K562 (cell line): ENCODE measurements at regions not wholly inside any gene's neighbourhood (a gene's known extent, or its start where the extent isn't known, plus 50 kb on each side); places are given as distances from the start of the nearest gene placed in this dataset.

Source experiments
- ATAC-seq: fragments of 200-7000 bp; cut with Tn5 transposase; 3 replicates; pipeline ENCODE4 v1.9.1; 2020; ENCODE audit warnings: moderate library complexity
- BruUV-seq: library from RNA; stranded (reverse); fragments of 400-500 nt; replicated peaks from 2 replicates; lab custom pipeline; 2021; lab: Mats Ljungman, UMichigan
- CTCF ChIA-PET: fragments of 300-600 bp; formaldehyde crosslinking; extraction: SDS; loops from one replicate; lab custom pipeline; 2021; ENCODE audit warnings: low intra/inter-chr PET ratio; lab: Yijun Ruan, JAX
- POLR2A ChIA-PET: fragments of 300-600, 350-650 bp; sonication (Branson Sonifier 250); formaldehyde crosslinking; extraction: SDS; loops from one replicate; lab custom pipeline; 2021; ENCODE audit warnings: antibody characterized with exemption, inconsistent platforms; lab: Yijun Ruan, JAX
- DNase-seq, 4 experiments: peaks; one replicate each; pipeline versions ENCODE4 v3.0.0 to v3.0.0-alpha.2; 2011 to 2018; ENCODE audit warnings: low spot score in 3 of 4, mixed read lengths in 3 of 4; ENCODE audit errors: extremely low read depth in 1 of 4
- FAIRE-seq: peaks from 2 replicates; lab custom pipeline; 2011; peaks lifted over from hg19 to GRCh38; lab: Jason Lieb, UNC
- H2AFZ ChIP-seq: 2 replicates; pipeline ENCODE4 v1.6.0; 2011; ENCODE audit warnings: low read depth, low read length, control low read depth, inconsistent platforms
- H3K27ac ChIP-seq: fragments of 200-600 bp; 3 replicates; pipeline ENCODE4 v1.8.0; 2011; ENCODE audit warnings: low read depth, mild to moderate bottlenecking, control low read depth, inconsistent platforms, low read length, moderate library complexity, mixed read lengths; ENCODE audit errors: extremely low read depth
- H3K27me3 ChIP-seq, 2 experiments: fragments of 300-600 bp in 1 of 2; 2 replicates in 1 of 2; 3 replicates in 1 of 2; pipeline versions ENCODE4 v1.6.0 to v1.8.0; 2011; ENCODE audit warnings: inconsistent platforms in 2 of 2, low read length in 2 of 2, mild to moderate bottlenecking in 1 of 2, mixed read lengths in 1 of 2, moderate library complexity in 1 of 2; ENCODE audit not compliant: control insufficient read depth in 2 of 2, insufficient read depth in 2 of 2
- H3K36me3 ChIP-seq: fragments of 300-600 bp; 3 replicates; pipeline ENCODE4 v1.8.0; 2011; ENCODE audit warnings: mild to moderate bottlenecking, low read length, inconsistent platforms; ENCODE audit not compliant: control insufficient read depth, insufficient read depth
- H3K4me1 ChIP-seq, 2 experiments: fragments of 200-600 bp in 1 of 2; replicated peaks in 1 of 2; 2 replicates in 1 of 2; 3 replicates in 1 of 2; pipeline versions ENCODE4 v1.5.1 to v1.8.0; 2011; ENCODE audit warnings: inconsistent platforms in 2 of 2, low read length in 2 of 2, mild to moderate bottlenecking in 1 of 2, mixed read lengths in 1 of 2, moderate library complexity in 1 of 2; ENCODE audit not compliant: control insufficient read depth in 2 of 2, insufficient read depth in 2 of 2
- H3K4me2 ChIP-seq: 2 replicates; pipeline ENCODE4 v1.6.1; 2011; ENCODE audit warnings: low read length, control low read depth, inconsistent platforms, mixed read lengths; ENCODE audit not compliant: insufficient read depth
- H3K4me3 ChIP-seq: fragments of 200-600 bp; sonication (generic), shearing (Covaris generic); 2 replicates; pipeline ENCODE4 v1.5.1; 2016; ENCODE audit warnings: control low read depth, inconsistent platforms
- H3K79me2 ChIP-seq: fragments of 200-600 bp; 3 replicates; pipeline ENCODE4 v1.8.0; 2011; ENCODE audit warnings: low read length, inconsistent platforms; ENCODE audit not compliant: control insufficient read depth, insufficient read depth
- H3K9ac ChIP-seq, 2 experiments: 2 replicates each; pipeline versions ENCODE4 v1.6.0 to v1.6.1; 2011; ENCODE audit warnings: low read depth in 2 of 2, low read length in 2 of 2, control low read depth in 1 of 2, inconsistent platforms in 1 of 2, mild to moderate bottlenecking in 1 of 2, mixed read lengths in 1 of 2; ENCODE audit not compliant: insufficient read depth in 1 of 2
- H3K9me1 ChIP-seq: one replicate; pipeline ENCODE4 v1.6.0; 2011; ENCODE audit warnings: inconsistent platforms, mild to moderate bottlenecking, low read length, moderate library complexity; ENCODE audit not compliant: control insufficient read depth, insufficient read depth
- H3K9me3 ChIP-seq: replicated peaks from 2 replicates; pipeline ENCODE4 v1.5.1; 2011; ENCODE audit warnings: low read depth, low read length, inconsistent platforms; ENCODE audit not compliant: control insufficient read depth, insufficient read depth
- H4K20me1 ChIP-seq: replicated peaks from 2 replicates; pipeline ENCODE4 v1.6.1; 2011; ENCODE audit warnings: low read length, inconsistent platforms, mixed read lengths; ENCODE audit not compliant: control insufficient read depth, insufficient read depth
- ARID1B ChIP-seq: fragments of 450-650 bp; IDR thresholded peaks from 2 replicates; pipeline ENCODE4 v1.6.1; 2016; ENCODE audit warnings: antibody characterized with exemption, mild to moderate bottlenecking, inconsistent platforms
- CHD1 ChIP-seq: fragments of 200-600 bp; sonication (generic); IDR thresholded peaks from one replicate; pipeline ENCODE4 v1.6.1; 2012; ENCODE audit warnings: mild to moderate bottlenecking, moderate library complexity, low read length, inconsistent platforms
- EGR1 ChIP-seq: fragments of 450-650 bp; conservative IDR thresholded peaks from 2 replicates; pipeline ENCODE4 v1.6.1; 2017; ENCODE audit warnings: mild to moderate bottlenecking
- ESRRA ChIP-seq: fragments of 450-650 bp; IDR thresholded peaks from 2 replicates; pipeline ENCODE4 v1.6.1; 2014; ENCODE audit warnings: low read depth, mild to moderate bottlenecking, moderate library complexity, borderline replicate concordance
- ETS2 ChIP-seq: IDR thresholded peaks from 2 replicates; pipeline ENCODE4 v1.6.1; 2016; ENCODE audit warnings: borderline replicate concordance, missing genetic modification characterization, mild to moderate bottlenecking, moderate library complexity, missing compliant biosample characterization; ENCODE audit not compliant: poor library complexity, severe bottlenecking
- FOXA1 ChIP-seq: fragments of 450-650 bp; IDR thresholded peaks from 2 replicates; pipeline ENCODE4 v1.6.1; 2016; ENCODE audit warnings: mild to moderate bottlenecking, borderline replicate concordance
- FOXM1 ChIP-seq, 2 experiments: fragments of 450-650 bp in 1 of 2; sonication (generic) in 1 of 2; formaldehyde crosslinking in 1 of 2; IDR thresholded peaks; 2 replicates each; pipeline versions ENCODE4 v1.6.1 to v1.9.0; 2017 to 2022; ENCODE audit warnings: low read depth in 2 of 2, mild to moderate bottlenecking in 2 of 2, missing genetic modification reagents in 1 of 2, moderate library complexity in 1 of 2
- FUS ChIP-seq: fragments of 200-400 bp; formaldehyde crosslinking; optimal IDR thresholded peaks from 2 replicates; pipeline ENCODE3; 2017; ENCODE audit warnings: low read depth, low read length
- HDAC6 ChIP-seq: IDR thresholded peaks from 2 replicates; pipeline ENCODE4 v1.6.1; 2012; ENCODE audit warnings: low read depth, mild to moderate bottlenecking, control low read depth, inconsistent platforms, low read length, moderate library complexity
- HIVEP1 ChIP-seq: fragments of 250-450 bp; sonication (Bioruptor Pico); IDR thresholded peaks from 2 replicates; pipeline ENCODE4 v1.4.0; 2020; ENCODE audit warnings: mild to moderate bottlenecking
- MLX ChIP-seq, 2 experiments: fragments of 450-650 bp in 1 of 2; sonication (generic) in 1 of 2; formaldehyde crosslinking; conservative IDR thresholded peaks; 2 replicates each; pipeline versions ENCODE4 v1.4.0 to v1.8.1; 2020 to 2022; ENCODE audit warnings: mild to moderate bottlenecking in 1 of 2, missing genetic modification reagents in 1 of 2
- NFE2 ChIP-seq: IDR thresholded peaks from 2 replicates; pipeline ENCODE4 v1.6.1; 2014; ENCODE audit warnings: antibody characterized with exemption, low read depth
- NFE2L1 ChIP-seq: fragments of 450-650 bp; IDR thresholded peaks from 2 replicates; pipeline ENCODE4 v1.6.1; 2016; ENCODE audit warnings: missing genetic modification characterization, low read depth, mild to moderate bottlenecking, missing compliant biosample characterization, moderate library complexity, borderline replicate concordance
- RCOR1 ChIP-seq, 2 experiments: IDR thresholded peaks; 2 replicates each; pipeline ENCODE4 v1.6.1; 2012; ENCODE audit warnings: low read depth in 2 of 2, low read length in 2 of 2, borderline replicate concordance in 1 of 2, improper control_type of control experiment in 1 of 2
- SAFB2 ChIP-seq: fragments of 200-400 bp; formaldehyde crosslinking; IDR thresholded peaks from 2 replicates; pipeline ENCODE4 v1.6.1; 2018; ENCODE audit warnings: borderline replicate concordance, low read length, low read depth, moderate library complexity; ENCODE audit not compliant: severe bottlenecking
- SMARCA4 ChIP-seq: fragments of 450-650 bp; IDR thresholded peaks from 2 replicates; pipeline ENCODE4 v1.6.1; 2016
- STAT5A ChIP-seq: IDR thresholded peaks from 2 replicates; pipeline ENCODE4 v1.6.1; 2012; ENCODE audit warnings: low read length, inconsistent platforms, borderline replicate concordance
- TAF15 ChIP-seq: fragments of 200-400 bp; formaldehyde crosslinking; IDR thresholded peaks from 2 replicates; pipeline ENCODE4 v1.6.1; 2017; ENCODE audit warnings: mild to moderate bottlenecking, low read depth, low read length, moderate library complexity
- TCF3 ChIP-seq: sonication (generic); formaldehyde crosslinking; IDR thresholded peaks from 2 replicates; pipeline ENCODE4 v1.4.0; 2020; ENCODE audit warnings: mild to moderate bottlenecking, missing genetic modification reagents
- TGIF2 ChIP-seq: sonication (generic); formaldehyde crosslinking; IDR thresholded peaks from 2 replicates; pipeline ENCODE4 v1.8.1; 2022; ENCODE audit warnings: mild to moderate bottlenecking, missing genetic modification reagents, moderate library complexity
- YBX1 ChIP-seq: fragments of 450-650 bp; IDR thresholded peaks from 2 replicates; pipeline ENCODE4 v1.7.1; 2016; ENCODE audit warnings: mild to moderate bottlenecking
- ZNF583 ChIP-seq: fragments of 250-450 bp; sonication (Bioruptor Pico); IDR thresholded peaks from 2 replicates; pipeline ENCODE4 v1.4.0; 2020
- WGBS: fragments of 100-300 bp; shearing (Covaris generic); methylation state at CpG from one replicate; pipeline ENCODE4 v1.1.6; 2016; ENCODE audit warnings: low coverage, mixed read lengths; ENCODE audit not compliant: insufficient coverage; ENCODE audit errors: missing lambda C conversion rate; 5-methylcytosine and 5-hydroxymethylcytosine counted together
- in situ Hi-C: fragments of 300-500 bp; cut with MboI; formaldehyde crosslinking; loops from 4 replicates; pipeline ENCODE4 v1.15.0; 2018; ENCODE audit warnings: inconsistent platforms, mixed read lengths
- intact Hi-C: fragments of 100-400 bp; cut with micrococcal nuclease; formaldehyde crosslinking; loops from 2 replicates; pipeline ENCODE4 v1.14.2; 2022
- TF ChIP-seq, protein P1 (sequence below): fragments of 200-400 bp; formaldehyde crosslinking; IDR thresholded peaks from 2 replicates; pipeline ENCODE4 v1.6.1; 2017; ENCODE audit warnings: mild to moderate bottlenecking, low read depth, low read length, moderate library complexity

- Histone ChIP-seq H3K9ac (no peak overlapping the region), H3K4me1 (peaks cover 29 to 59% of the 10 kb centered on the region in 2 experiments), H3K79me2 (no peaks in the 10 kb centered on the region), H2AFZ (no peak overlapping the region), H3K27ac (no peak overlapping the region), H3K9me3 (no peaks in the 10 kb centered on the region), H3K27me3 (no peaks in the 10 kb centered on the region), H4K20me1 (no peaks in the 10 kb centered on the region), H3K4me3 (no peak overlapping the region), H3K4me2 (no peak overlapping the region), H3K9me1 (no peaks in the 10 kb centered on the region), H3K36me3 (no peaks in the 10 kb centered on the region)
- WGBS, result 8% methylated on average over 5 of the region's 5 CpGs
- peak; percentile 52 to 77 (median 61) for DNase-seq
- no TSS peak for BruUV-seq
- intact Hi-C loops (no loop called here), in situ Hi-C loops (no loop called here)
- peak; percentile 37; the same call in 2 of the 3 replicates for ATAC-seq
- CTCF ChIA-PET, result no interaction called here
- POLR2A ChIA-PET, result interaction anchor here (0.7 kb wide), 1 partner anchor 18 kb away, joined by 3 read pairs; no protein-coding TSS in a partner anchor
- FAIRE-seq, result peak; percentile 82
- TF ChIP-seq TGIF2 (CRISPR knock-in tag) (no peak), TAF15 (no peak), NFE2L1 (no peak), ETS2 (tag) (no peak), ESRRA (no peak), YBX1 (no peak), TCF3 (0 out of 2 replicates have a peak, but pooled peaks have one; percentile 20), STAT5A (no peak), HIVEP1 (CRISPR knock-in tag) (no peak), HDAC6 (no peak), RCOR1 (IDR thresholded peaks at IDR 0.05; ENCODE audit: borderline replicate concordance in 1 of 2, low read depth in 2 of 2, low read length in 2 of 2) (peak in 1 of 2 experiments; percentile 89; a peak in 2 of 4 replicates), FOXA1 (no peak), ZNF583 (CRISPR knock-in tag) (no peak), ARID1B (peak; percentile 44; the same call in 1 of the 2 replicates), FOXM1 (IDR thresholded peaks at IDR 0.05; ENCODE audit: low read depth) (no peak), FOXM1 (CRISPR knock-in tag; IDR thresholded peaks at IDR 0.05; ENCODE audit: low read depth) (no peak), EGR1 (peak; percentile 87), FUS (no peak), NFE2 (peak; percentile 75), SAFB2 (no peak), SMARCA4 (peak; percentile 54; the same call in 1 of the 2 replicates), CHD1 (no peak), MLX (CRISPR knock-in tag; conservative IDR thresholded peaks at IDR 0.05) (no peak)
- TF ChIP-seq, protein P1, sequence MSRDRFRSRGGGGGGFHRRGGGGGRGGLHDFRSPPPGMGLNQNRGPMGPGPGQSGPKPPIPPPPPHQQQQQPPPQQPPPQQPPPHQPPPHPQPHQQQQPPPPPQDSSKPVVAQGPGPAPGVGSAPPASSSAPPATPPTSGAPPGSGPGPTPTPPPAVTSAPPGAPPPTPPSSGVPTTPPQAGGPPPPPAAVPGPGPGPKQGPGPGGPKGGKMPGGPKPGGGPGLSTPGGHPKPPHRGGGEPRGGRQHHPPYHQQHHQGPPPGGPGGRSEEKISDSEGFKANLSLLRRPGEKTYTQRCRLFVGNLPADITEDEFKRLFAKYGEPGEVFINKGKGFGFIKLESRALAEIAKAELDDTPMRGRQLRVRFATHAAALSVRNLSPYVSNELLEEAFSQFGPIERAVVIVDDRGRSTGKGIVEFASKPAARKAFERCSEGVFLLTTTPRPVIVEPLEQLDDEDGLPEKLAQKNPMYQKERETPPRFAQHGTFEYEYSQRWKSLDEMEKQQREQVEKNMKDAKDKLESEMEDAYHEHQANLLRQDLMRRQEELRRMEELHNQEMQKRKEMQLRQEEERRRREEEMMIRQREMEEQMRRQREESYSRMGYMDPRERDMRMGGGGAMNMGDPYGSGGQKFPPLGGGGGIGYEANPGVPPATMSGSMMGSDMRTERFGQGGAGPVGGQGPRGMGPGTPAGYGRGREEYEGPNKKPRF, result no peak
These were observed 93.2 kb downstream of the TBX19 start for GRCh38 chr1:168373869-168374268.
